Common myeloid progenitor, CD34-positive (primary cell): ENCODE measurements at regions not wholly inside any gene's neighbourhood (a gene's known extent, or its start where the extent isn't known, plus 50 kb on each side); places are given as distances from the start of the nearest gene placed in this dataset.
A peak's percentile ranks its signal among the peaks of the same experiment; 100 is the strongest.

Experiments
- CTCF ChIA-PET: fragments of 350-600 bp; sonication (Branson Sonifier 250); formaldehyde crosslinking; loops from one replicate; lab custom pipeline; 2021; ENCODE audit warnings: antibody characterized with exemption; lab: Charles Lee
- POLR2A ChIA-PET: fragments of 350-600 bp; sonication (Branson Sonifier 250); formaldehyde crosslinking; loops from one replicate; lab custom pipeline; 2021; ENCODE audit warnings: antibody characterized with exemption; lab: Charles Lee
- DNase-seq, 3 donors: peaks; one replicate each; pipeline versions ENCODE4 v3.0.0 to v3.0.0-alpha.2; 2013
- H3K27ac ChIP-seq, 2 experiments: 1 replicate in 1 of 2; 2 replicates in 1 of 2; pipeline ENCODE4 v1.7.0; 2013; ENCODE audit warnings: inconsistent platforms in 2 of 2, low read length in 2 of 2, mild to moderate bottlenecking in 2 of 2, low read depth in 1 of 2, moderate library complexity in 1 of 2; ENCODE audit not compliant: severe bottlenecking in 2 of 2, insufficient read depth in 1 of 2, poor library complexity in 1 of 2
- H3K27me3 ChIP-seq, 5 experiments: replicated peaks in 2 of 5; 1 replicate in 3 of 5; 2 replicates in 2 of 5; pipeline versions ENCODE4 v1.6.1 to v1.7.0; 2013; ENCODE audit warnings: low read length in 4 of 5, mild to moderate bottlenecking in 2 of 5, moderate library complexity in 2 of 5, inconsistent platforms in 1 of 5; ENCODE audit not compliant: insufficient read depth in 5 of 5, control insufficient read depth in 4 of 5
- H3K36me3 ChIP-seq, 4 experiments: 1 replicate in 2 of 4; 2 replicates in 2 of 4; pipeline versions ENCODE4 v1.6.1 to v1.7.0; 2013; ENCODE audit warnings: low read length in 3 of 4, control low read depth in 1 of 4, mild to moderate bottlenecking in 1 of 4; ENCODE audit not compliant: control insufficient read depth in 4 of 4, insufficient read depth in 4 of 4
- H3K4me1 ChIP-seq, 4 experiments: 1 replicate in 3 of 4; 2 replicates in 1 of 4; pipeline versions ENCODE4 v1.6.1 to v1.7.1; 2013; ENCODE audit warnings: low read length in 3 of 4, mild to moderate bottlenecking in 3 of 4, control low read depth in 1 of 4, inconsistent platforms in 1 of 4, moderate library complexity in 1 of 4; ENCODE audit not compliant: control insufficient read depth in 4 of 4, insufficient read depth in 4 of 4; ENCODE audit errors: control extremely low read depth in 1 of 4
- H3K4me3 ChIP-seq, 7 experiments: 1 replicate in 4 of 7; 2 replicates in 3 of 7; pipeline versions ENCODE4 v1.5.1 to v1.7.0; 2013; ENCODE audit warnings: mild to moderate bottlenecking in 7 of 7, low read length in 6 of 7, moderate library complexity in 6 of 7, inconsistent platforms in 2 of 7, low read depth in 2 of 7, control low read depth in 1 of 7; ENCODE audit not compliant: insufficient read depth in 4 of 7, control insufficient read depth in 1 of 7; ENCODE audit errors: extremely low read depth in 1 of 7
- H3K9me3 ChIP-seq, 5 experiments: 1 replicate in 4 of 5; 2 replicates in 1 of 5; pipeline versions ENCODE4 v1.6.1 to v1.7.1; 2013; ENCODE audit warnings: low read length in 4 of 5, mild to moderate bottlenecking in 2 of 5, inconsistent platforms in 1 of 5, low read depth in 1 of 5, moderate library complexity in 1 of 5; ENCODE audit not compliant: control insufficient read depth in 4 of 5, insufficient read depth in 2 of 5; ENCODE audit errors: control extremely low read depth in 1 of 5
- WGBS: methylation state at CpG from one replicate; pipeline ENCODE4 v1.1.5; 2013; ENCODE audit not compliant: insufficient coverage; 5-methylcytosine and 5-hydroxymethylcytosine counted together

DNA sequence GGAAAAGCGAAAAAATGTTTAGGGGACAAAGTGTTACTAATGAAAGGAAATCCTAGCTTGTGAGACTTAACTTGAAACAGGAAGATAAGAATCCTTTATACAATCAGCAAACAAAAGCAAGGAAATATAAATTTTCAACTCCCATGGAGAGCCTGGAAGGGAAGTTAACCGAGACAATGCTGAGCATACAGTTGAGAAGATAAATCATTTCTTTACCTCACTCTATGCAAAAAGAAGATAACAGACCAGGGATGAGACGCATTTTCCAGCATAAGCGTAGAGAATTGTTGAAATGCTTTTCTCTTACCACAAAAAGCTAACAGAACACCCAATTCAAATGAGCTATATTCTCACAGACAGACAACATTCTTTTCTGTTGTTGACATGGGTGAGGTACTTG is 309.6 kb downstream of the CWC27 start:
- Histone ChIP-seq H3K9me3 (no peaks in the 10 kb centered on the region), H3K4me1 (peaks cover 0 to 3% (median 0%) of the 10 kb centered on the region in 4 experiments), H3K36me3 (no peaks in the 10 kb centered on the region), H3K27me3 (no peaks in the 10 kb centered on the region), H3K27ac (no peak overlapping the region), H3K4me3 (no peak overlapping the region)
- ChIA-PET POLR2A (interaction anchor here (0.6 kb wide), 1 partner anchor 193 kb away, joined by 3 read pairs; no protein-coding TSS in a partner anchor), CTCF (interaction anchor here (1.0 kb wide), 1 partner anchor 25 kb away, joined by 3 read pairs; no protein-coding TSS in a partner anchor)
- WGBS = no CpG with 5 or more reads among the region's 4 CpGs
- DNase-seq = peak in 2 of 3 donors; percentile 10 to 15

DNA sequence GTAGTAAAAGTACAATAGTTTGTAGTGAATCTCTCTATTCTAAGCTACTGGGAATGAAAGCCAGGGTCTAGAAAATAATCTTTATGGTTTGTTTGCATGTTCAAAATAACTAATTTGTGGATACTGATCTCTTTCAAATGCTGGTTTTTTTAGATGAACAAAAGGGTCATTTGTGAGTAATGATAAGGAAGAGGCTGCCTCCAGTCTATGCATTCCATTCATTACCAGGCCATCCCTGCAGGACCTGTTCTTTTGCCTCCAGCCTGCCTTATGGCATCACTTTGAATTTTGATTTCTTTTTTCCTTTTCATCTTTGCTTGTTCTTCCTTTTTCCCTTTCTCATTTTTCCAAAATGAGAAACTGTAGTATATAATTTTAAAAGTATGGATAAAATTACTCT is 312.3 kb downstream of the CWC27 start:
- ChIA-PET POLR2A (no interaction called here), CTCF (interaction anchor here (1.5 kb wide), 1 partner anchor 402 kb away, joined by 6 read pairs; no protein-coding TSS in a partner anchor)
- no peaks in the 10 kb centered on the region for H3K9me3 ChIP-seq
- H3K4me1 ChIP-seq = peaks cover 0 to 3% (median 0%) of the 10 kb centered on the region in 4 experiments
- H3K27me3 ChIP-seq = no peaks in the 10 kb centered on the region
- H3K36me3 ChIP-seq = no peaks in the 10 kb centered on the region
- H3K4me3 ChIP-seq = no peak overlapping the region
- DNase-seq = no peak
- no peak overlapping the region for H3K27ac ChIP-seq

DNA sequence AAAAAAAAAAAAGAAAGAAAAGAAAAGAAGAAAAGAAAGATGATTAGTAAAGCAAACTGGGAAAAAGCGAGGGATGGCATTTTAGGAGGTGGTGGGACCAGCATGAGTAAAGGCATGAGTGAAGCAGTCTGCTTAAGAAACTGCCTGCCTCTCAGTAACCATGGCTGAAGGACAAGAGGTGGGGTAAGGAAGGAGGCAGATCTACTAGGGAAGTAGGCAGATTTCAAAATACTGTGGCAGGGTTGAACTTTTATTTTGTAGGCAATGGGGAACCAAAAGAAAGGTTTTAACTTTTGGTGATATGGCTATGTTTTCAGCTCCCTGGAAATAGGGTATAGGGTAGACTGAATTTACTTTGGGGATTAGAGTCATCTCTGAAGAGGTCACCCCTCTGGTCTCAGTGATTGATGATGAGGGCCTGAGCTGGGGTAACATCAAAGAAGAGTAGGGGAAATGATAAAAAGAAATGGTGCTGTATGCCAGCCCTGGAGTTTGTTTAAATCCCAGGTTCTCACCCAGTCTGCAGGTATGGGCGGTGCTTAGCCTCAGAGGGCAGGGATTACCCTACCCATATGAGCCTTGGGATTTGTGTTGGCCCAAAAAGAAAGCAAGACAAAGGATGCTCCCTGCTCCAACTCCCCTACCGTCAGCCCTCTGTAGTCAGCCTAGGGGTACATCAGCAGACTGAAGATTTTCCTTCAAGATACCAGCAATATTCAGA is 316.2 kb downstream of the CWC27 start:
- Histone ChIP-seq H3K27ac (no peak overlapping the region), H3K4me1 (no peaks in the 10 kb centered on the region), H3K36me3 (no peaks in the 10 kb centered on the region), H3K27me3 (no peaks in the 10 kb centered on the region), H3K4me3 (no peak overlapping the region), H3K9me3 (no peaks in the 10 kb centered on the region)
- ChIA-PET CTCF (no interaction called here), POLR2A (no interaction called here)
- no peak for DNase-seq
- WGBS = 86% methylated on average over 3 of the region's 3 CpGs

DNA sequence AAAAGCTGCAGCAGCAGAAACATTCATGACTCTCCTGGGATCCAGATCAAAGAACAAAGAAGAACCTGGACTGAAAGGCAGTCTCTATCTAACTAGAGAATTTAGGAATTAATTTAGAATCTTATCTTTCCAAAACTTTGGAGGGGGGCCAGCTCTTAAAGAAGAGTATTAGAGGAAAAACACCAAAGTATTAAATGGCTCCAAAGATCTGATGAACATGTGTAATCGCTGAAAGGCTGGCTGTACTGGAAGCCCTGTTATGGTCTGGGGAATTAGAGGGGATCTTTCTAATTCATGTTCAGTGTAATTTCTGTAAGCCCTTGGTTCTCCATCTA is 316.8 kb downstream of the CWC27 start:
- WGBS = no CpG with 5 or more reads among the region's 1 CpG
- CTCF ChIA-PET = no interaction called here
- no peak for DNase-seq
- POLR2A ChIA-PET = no interaction called here
- Histone ChIP-seq H3K27ac (no peak overlapping the region), H3K27me3 (no peaks in the 10 kb centered on the region), H3K4me3 (no peak overlapping the region), H3K4me1 (no peaks in the 10 kb centered on the region), H3K9me3 (no peaks in the 10 kb centered on the region), H3K36me3 (no peaks in the 10 kb centered on the region)

DNA sequence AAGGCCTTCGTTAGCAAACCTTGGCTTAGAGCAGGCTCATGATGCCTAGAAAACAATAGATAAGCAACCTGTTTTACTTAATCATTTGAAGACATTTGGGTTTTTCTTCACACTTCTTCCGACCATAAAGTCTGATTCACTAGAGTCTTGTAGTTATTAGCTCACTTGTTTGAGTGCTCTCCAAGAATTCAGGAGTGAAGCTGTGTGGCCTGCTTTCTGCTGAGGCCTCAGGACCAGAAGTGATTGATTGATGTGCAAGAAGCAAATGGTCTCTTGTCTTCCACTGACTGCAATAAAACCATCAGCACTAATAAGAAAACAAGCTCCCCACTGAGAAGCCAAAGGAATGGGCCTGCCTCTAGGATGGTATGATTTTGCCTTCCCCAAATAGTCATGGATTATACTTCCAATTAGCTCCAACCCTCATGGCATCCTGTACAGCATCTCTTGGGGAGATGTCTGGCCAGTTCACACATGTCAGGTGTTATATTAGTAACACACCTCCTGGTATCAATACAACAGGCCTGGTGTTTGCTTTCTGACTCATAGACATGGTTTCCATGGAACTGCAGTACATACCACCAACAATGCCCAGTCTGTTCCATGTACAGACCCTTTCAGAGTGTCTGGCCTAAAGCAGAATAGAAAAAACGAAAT is 317.6 kb downstream of the CWC27 start:
- 83% methylated on average over 1 of the region's 3 CpGs for WGBS
- H3K36me3 ChIP-seq = no peaks in the 10 kb centered on the region
- peaks cover 0 to 3% (median 0%) of the 10 kb centered on the region in 5 experiments for H3K9me3 ChIP-seq
- ChIA-PET CTCF (no interaction called here), POLR2A (no interaction called here)
- no peaks in the 10 kb centered on the region for H3K27me3 ChIP-seq
- H3K4me3 ChIP-seq = no peak overlapping the region
- no peak for DNase-seq
- no peaks in the 10 kb centered on the region for H3K4me1 ChIP-seq
- H3K27ac ChIP-seq = no peak overlapping the region

DNA sequence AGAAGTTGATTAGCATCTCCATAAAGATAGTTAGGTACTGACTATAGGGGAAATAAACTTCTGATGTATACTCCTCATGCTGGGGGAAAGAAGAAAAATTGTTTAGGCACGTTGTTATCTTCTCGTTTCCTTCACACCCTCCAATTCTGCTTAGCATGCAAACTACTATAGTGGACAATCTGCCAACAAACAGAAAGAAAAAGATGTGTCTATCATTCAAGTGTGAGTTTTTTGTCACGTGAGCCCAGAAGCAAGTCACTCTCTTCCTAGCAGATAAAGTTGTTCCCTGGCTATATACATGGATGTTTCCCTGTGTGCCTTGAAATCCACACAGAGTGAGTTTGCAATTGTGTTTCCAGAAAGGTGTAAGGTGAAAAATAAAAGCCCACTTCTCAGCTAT is 318.4 kb downstream of the CWC27 start:
- no peaks in the 10 kb centered on the region for H3K27me3 ChIP-seq
- ChIA-PET POLR2A (no interaction called here), CTCF (interaction anchor here (1.4 kb wide), 1 partner anchor 14 kb away, joined by 4 read pairs; no protein-coding TSS in a partner anchor)
- H3K4me1 ChIP-seq = no peaks in the 10 kb centered on the region
- no CpG with 5 or more reads among the region's 3 CpGs for WGBS
- no peak overlapping the region for H3K4me3 ChIP-seq
- H3K36me3 ChIP-seq = no peaks in the 10 kb centered on the region
- H3K27ac ChIP-seq = no peak overlapping the region
- DNase-seq = no peak
- peaks cover 0 to 9% (median 0%) of the 10 kb centered on the region in 5 experiments for H3K9me3 ChIP-seq

DNA sequence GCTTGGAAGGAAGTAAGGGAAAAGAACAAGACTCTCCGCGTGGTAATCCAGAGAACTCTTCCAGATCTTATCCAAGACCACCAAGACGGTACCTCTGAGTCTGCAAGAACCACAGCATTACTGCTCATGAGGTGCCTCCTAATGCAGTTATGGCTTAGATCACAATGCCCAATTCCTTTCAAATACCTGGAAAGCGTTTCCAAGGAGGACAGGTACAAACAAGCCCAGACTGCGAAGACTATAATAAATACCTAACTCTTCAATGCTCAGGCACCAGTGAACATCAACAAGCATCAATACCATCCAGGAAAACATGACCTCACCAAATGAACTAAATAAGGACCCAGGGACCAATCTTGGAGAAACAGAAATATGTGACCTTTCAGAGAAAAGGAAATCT is 325.5 kb downstream of the CWC27 start:
- Histone ChIP-seq H3K4me1 (no peaks in the 10 kb centered on the region), H3K27ac (no peak overlapping the region), H3K27me3 (no peaks in the 10 kb centered on the region), H3K4me3 (no peak overlapping the region), H3K9me3 (peaks cover 0 to 9% (median 0%) of the 10 kb centered on the region in 5 experiments), H3K36me3 (no peaks in the 10 kb centered on the region)
- CTCF ChIA-PET = no interaction called here
- DNase-seq = no peak
- POLR2A ChIA-PET = no interaction called here
- 91% methylated on average over 4 of the region's 5 CpGs for WGBS
